ENCODE measurements at regions not wholly inside any gene's neighbourhood (a gene's known extent, or its start where the extent isn't known, plus 50 kb on each side); places are given as distances from the start of the nearest gene placed in this dataset.

GRCh38 chr13:77477299-77477848, 58.1 kb upstream of the SCEL start:
- no peaks in the 10 kb centered on the region for H3K27me3 ChIP-seq (ENCODE audit: low read length)
- peak overlapping the region; percentile 92 for H3K4me2 ChIP-seq (ENCODE audit: low read length)
- ATAC-seq (no peak), DNase-seq (no peak)
- no peak overlapping the region for H3K27ac ChIP-seq (ENCODE audit: low read length)
- H3K9me2 ChIP-seq (replicated peaks; ENCODE audit: low read length) = no peaks in the 10 kb centered on the region
- ChIA-PET CTCF (interaction anchor here (0.7 to 1.6 kb wide), 3 partner anchors 54 to 152 kb away, joined by 3 to 6 read pairs (median 5); no protein-coding TSS in a partner anchor), POLR2A (ENCODE audit: unreplicated experiment) (no interaction called here)
- intact Hi-C loops (cut with micrococcal nuclease) = loop anchor here (10.0 kb wide), 1 partner anchor 293 kb away; no protein-coding TSS in a partner anchor
- peak overlapping the region; percentile 92; the same call in 1 of the 2 replicates for H2AFZ ChIP-seq (ENCODE audit: low read length)
- peaks cover 13% of the 10 kb centered on the region for H3K4me1 ChIP-seq (ENCODE audit: insufficient read depth, low read length)
- H4K20me1 ChIP-seq (ENCODE audit: low read length) = no peaks in the 10 kb centered on the region
- H3K79me2 ChIP-seq (ENCODE audit: low read length) = no peaks in the 10 kb centered on the region
- BruUV-seq (replicated peaks) = no TSS peak
- H3K9ac ChIP-seq (ENCODE audit: low read length) = peak overlapping the region; percentile 45; the same call in 1 of the 2 replicates
- H3K4me3 ChIP-seq (ENCODE audit: low read length) = peak overlapping the region; percentile 77; the same call in 1 of the 2 replicates
- H3K9me3 ChIP-seq (ENCODE audit: low read length) = no peaks in the 10 kb centered on the region
- H3K36me3 ChIP-seq (ENCODE audit: low read depth, low read length) = no peaks in the 10 kb centered on the region
- TF ChIP-seq EZH2phosphoT487 (IDR thresholded peaks at IDR 0.05; ENCODE audit: borderline replicate concordance, low read length) (no peak), EZH2 (IDR thresholded peaks at IDR 0.05; ENCODE audit: low read length, unreplicated experiment) (no peak), CTCF (conservative IDR thresholded peaks at IDR 0.05; ENCODE audit: low read depth, low read length) (no peak)
- no peaks in the 10 kb centered on the region for H3F3A ChIP-seq (ENCODE audit: low read length, unreplicated experiment)

- TF ChIP-seq EZH2phosphoT487 (IDR thresholded peaks at IDR 0.05; ENCODE audit: borderline replicate concordance, low read length) (no peak), CTCF (conservative IDR thresholded peaks at IDR 0.05; ENCODE audit: low read depth, low read length) (no peak), EZH2 (IDR thresholded peaks at IDR 0.05; ENCODE audit: low read length, unreplicated experiment) (no peak)
- no peaks in the 10 kb centered on the region for H3F3A ChIP-seq (ENCODE audit: low read length, unreplicated experiment)
- intact Hi-C loops (cut with micrococcal nuclease) = loop anchor here (10.0 kb wide), 1 partner anchor 292 kb away; no protein-coding TSS in a partner anchor
- DNase-seq (no peak), ATAC-seq (no peak)
- H2AFZ ChIP-seq (ENCODE audit: low read length) = no peak overlapping the region
- CTCF ChIA-PET = no interaction called here
- no peaks in the 10 kb centered on the region for H3K36me3 ChIP-seq (ENCODE audit: low read depth, low read length)
- no TSS peak for BruUV-seq (replicated peaks)
- no peaks in the 10 kb centered on the region for H4K20me1 ChIP-seq (ENCODE audit: low read length)
- H3K9me3 ChIP-seq (ENCODE audit: low read length) = no peaks in the 10 kb centered on the region
- no peak overlapping the region for H3K9ac ChIP-seq (ENCODE audit: low read length)
- no peak overlapping the region for H3K4me2 ChIP-seq (ENCODE audit: low read length)
- H3K4me3 ChIP-seq (ENCODE audit: low read length) = no peak overlapping the region
- peaks cover 13% of the 10 kb centered on the region for H3K4me1 ChIP-seq (ENCODE audit: insufficient read depth, low read length)
- H3K9me2 ChIP-seq (replicated peaks; ENCODE audit: low read length) = no peaks in the 10 kb centered on the region
- POLR2A ChIA-PET (ENCODE audit: unreplicated experiment) = no interaction called here
- H3K27ac ChIP-seq (ENCODE audit: low read length) = no peak overlapping the region
- no peaks in the 10 kb centered on the region for H3K27me3 ChIP-seq (ENCODE audit: low read length)
- H3K79me2 ChIP-seq (ENCODE audit: low read length) = no peaks in the 10 kb centered on the region
Observed at GRCh38 chr13:77476456-77476855, 59.0 kb upstream of the SCEL start.

- no peak for TF ChIP-seq EZH2 (IDR thresholded peaks at IDR 0.05; ENCODE audit: low read length, unreplicated experiment)
- no peak for TF ChIP-seq EZH2phosphoT487 (IDR thresholded peaks at IDR 0.05; ENCODE audit: borderline replicate concordance, low read length)
- no peak for TF ChIP-seq CTCF (conservative IDR thresholded peaks at IDR 0.05; ENCODE audit: low read depth, low read length)
- H3K4me1 ChIP-seq (ENCODE audit: insufficient read depth, low read length) = peaks cover 13% of the 10 kb centered on the region
- CTCF ChIA-PET = no interaction called here
- H3F3A ChIP-seq (ENCODE audit: low read length, unreplicated experiment) = no peaks in the 10 kb centered on the region
- no peak for DNase-seq
- ATAC-seq = no peak
- no peak overlapping the region for H3K27ac ChIP-seq (ENCODE audit: low read length)
- no peak overlapping the region for H3K4me3 ChIP-seq (ENCODE audit: low read length)
- no peaks in the 10 kb centered on the region for H3K27me3 ChIP-seq (ENCODE audit: low read length)
- intact Hi-C loops (cut with micrococcal nuclease) = loop anchor here (10.0 kb wide), 1 partner anchor 291 kb away; no protein-coding TSS in a partner anchor
- H3K4me2 ChIP-seq (ENCODE audit: low read length) = no peak overlapping the region
- H4K20me1 ChIP-seq (ENCODE audit: low read length) = no peaks in the 10 kb centered on the region
- H3K9ac ChIP-seq (ENCODE audit: low read length) = no peak overlapping the region
- POLR2A ChIA-PET (ENCODE audit: unreplicated experiment) = no interaction called here
- no TSS peak for BruUV-seq (replicated peaks)
- no peaks in the 10 kb centered on the region for H3K36me3 ChIP-seq (ENCODE audit: low read depth, low read length)
- H3K9me2 ChIP-seq (replicated peaks; ENCODE audit: low read length) = no peaks in the 10 kb centered on the region
- no peaks in the 10 kb centered on the region for H3K79me2 ChIP-seq (ENCODE audit: low read length)
- no peaks in the 10 kb centered on the region for H3K9me3 ChIP-seq (ENCODE audit: low read length)
- no peak overlapping the region for H2AFZ ChIP-seq (ENCODE audit: low read length)
Observed at GRCh38 chr13:77475345-77476084, 60.0 kb upstream of the SCEL start.

All from PC-3 (cell line).